DND-41 (cell line): ENCODE measurements at regions not wholly inside any gene's neighbourhood (a gene's known extent, or its start where the extent isn't known, plus 50 kb on each side); places are given as distances from the start of the nearest gene placed in this dataset.

Experiments
- CTCF ChIP-seq: IDR thresholded peaks from 2 replicates; pipeline ENCODE4 v1.5.1; 2012; ENCODE audit warnings: borderline replicate concordance, low read length, moderate library complexity, mild to moderate bottlenecking; ENCODE audit not compliant: poor library complexity, severe bottlenecking; ENCODE audit errors: extremely low read depth
- EZH2 ChIP-seq: IDR thresholded peaks from 3 replicates; pipeline ENCODE4 v1.6.1; 2012; ENCODE audit warnings: borderline replicate concordance, low read depth, mild to moderate bottlenecking, moderate library complexity, low read length, inconsistent platforms; ENCODE audit not compliant: severe bottlenecking

GRCh38 chr14:95025218-95025617 lies 132.1 kb downstream of the DICER1 start:
- no peak for TF ChIP-seq CTCF
- no peak for TF ChIP-seq EZH2
